Keratinocyte (primary cell): ENCODE measurements at regions not wholly inside any gene's neighbourhood (a gene's known extent, or its start where the extent isn't known, plus 50 kb on each side); places are given as distances from the start of the nearest gene placed in this dataset.

Experiments
- DNase-seq: peaks from one replicate; pipeline ENCODE4 v3.0.0-alpha.2; 2011; ENCODE audit warnings: low read depth, missing footprints, low spot score
- FAIRE-seq: peaks from 2 replicates; lab custom pipeline; 2011; peaks lifted over from hg19 to GRCh38; lab: Jason Lieb, UNC
- H2AFZ ChIP-seq: 2 replicates; pipeline ENCODE4 v1.6.0; 2012; ENCODE audit warnings: low read length, control low read depth, inconsistent platforms; ENCODE audit not compliant: control insufficient read depth
- H3K27ac ChIP-seq: 2 replicates; pipeline ENCODE4 v1.5.1; 2011; ENCODE audit warnings: low read length; ENCODE audit not compliant: control insufficient read depth, insufficient read depth
- H3K27me3 ChIP-seq: 3 replicates; pipeline ENCODE4 v1.6.0; 2011; ENCODE audit warnings: low read length; ENCODE audit not compliant: control insufficient read depth, insufficient read depth; ENCODE audit errors: extremely low read depth
- H3K36me3 ChIP-seq, 2 experiments: 2 replicates in 1 of 2; 3 replicates in 1 of 2; pipeline ENCODE4 v1.5.1; 2011; ENCODE audit warnings: low read length in 2 of 2, mild to moderate bottlenecking in 1 of 2; ENCODE audit not compliant: control insufficient read depth in 2 of 2, insufficient read depth in 2 of 2; ENCODE audit errors: extremely low read depth in 1 of 2
- H3K4me1 ChIP-seq: 3 replicates; pipeline ENCODE4 v1.5.1; 2011; ENCODE audit warnings: low read length; ENCODE audit not compliant: control insufficient read depth, insufficient read depth; ENCODE audit errors: extremely low read depth
- H3K4me2 ChIP-seq: 3 replicates; pipeline ENCODE4 v1.6.0; 2011; ENCODE audit warnings: low read depth, low read length; ENCODE audit not compliant: control insufficient read depth, insufficient read depth; ENCODE audit errors: extremely low read depth
- H3K4me3 ChIP-seq, 3 experiments: fragments of 200-600 bp in 1 of 3; sonication (generic) in 1 of 3; 2 replicates in 2 of 3; 3 replicates in 1 of 3; pipeline ENCODE4 v1.5.1; 2011 to 2016; ENCODE audit warnings: low read length in 3 of 3, mild to moderate bottlenecking in 3 of 3, control low read depth in 2 of 3, inconsistent platforms in 1 of 3, low read depth in 1 of 3, mixed read lengths in 1 of 3, mixed run types in 1 of 3, moderate library complexity in 1 of 3; ENCODE audit not compliant: control insufficient read depth in 2 of 3, insufficient read depth in 2 of 3; ENCODE audit errors: extremely low read depth in 1 of 3
- H3K79me2 ChIP-seq: 2 replicates; pipeline ENCODE4 v1.6.0; 2012; ENCODE audit warnings: low read length; ENCODE audit not compliant: control insufficient read depth, insufficient read depth
- H3K9ac ChIP-seq: 3 replicates; pipeline ENCODE4 v1.6.0; 2011; ENCODE audit warnings: low read length; ENCODE audit not compliant: control insufficient read depth, insufficient read depth; ENCODE audit errors: extremely low read depth
- H3K9me1 ChIP-seq: 3 replicates; pipeline ENCODE4 v1.6.0; 2011; ENCODE audit warnings: low read length; ENCODE audit not compliant: control insufficient read depth, insufficient read depth; ENCODE audit errors: extremely low read depth
- H3K9me3 ChIP-seq: 2 replicates; pipeline ENCODE4 v1.5.1; 2012; ENCODE audit warnings: low read depth, low read length; ENCODE audit not compliant: control insufficient read depth
- H4K20me1 ChIP-seq: 3 replicates; pipeline ENCODE4 v1.6.0; 2011; ENCODE audit warnings: low read length; ENCODE audit not compliant: control insufficient read depth, insufficient read depth; ENCODE audit errors: extremely low read depth
- CTCF ChIP-seq, 3 experiments: IDR thresholded peaks in 1 of 3; conservative IDR thresholded peaks in 1 of 3; optimal IDR thresholded peaks in 1 of 3; 2 replicates in 2 of 3; 3 replicates in 1 of 3; pipeline versions ENCODE3 to v1.5.1; 2011; ENCODE audit warnings: low read length in 3 of 3, mild to moderate bottlenecking in 3 of 3, moderate library complexity in 2 of 3, control low read depth in 1 of 3, inconsistent platforms in 1 of 3; ENCODE audit not compliant: insufficient read depth in 2 of 3; ENCODE audit errors: extremely low read depth in 1 of 3
- EZH2 ChIP-seq: IDR thresholded peaks from one replicate; pipeline ENCODE4 v1.6.1; 2012; ENCODE audit warnings: inconsistent platforms, mild to moderate bottlenecking, low read length, moderate library complexity
- dilution Hi-C: fragments of 300-500 bp; cut with MboI; formaldehyde crosslinking; loops from one replicate; pipeline ENCODE4 v1.7.0; 2020; ENCODE audit warnings: low sequenced_read_pairs; ENCODE audit not compliant: extremely low pct_ligation_motif_present

- no peaks in the 10 kb centered on the region for H3K9me3 ChIP-seq
- no peak overlapping the region for H3K9ac ChIP-seq
- H3K36me3 ChIP-seq = no peaks in the 10 kb centered on the region
- H3K27ac ChIP-seq = no peak overlapping the region
- FAIRE-seq = no peak
- H3K27me3 ChIP-seq = no peaks in the 10 kb centered on the region
- H3K79me2 ChIP-seq = no peaks in the 10 kb centered on the region
- TF ChIP-seq CTCF (optimal IDR thresholded peaks at IDR 0.05 in 1 of 3, IDR thresholded peaks at IDR 0.05 in 1 of 3, conservative IDR thresholded peaks at IDR 0.05 in 1 of 3; ENCODE audit: extremely low read depth in 1 of 3, insufficient read depth in 2 of 3, low read length in 3 of 3) (no peak), EZH2 (no peak)
- H4K20me1 ChIP-seq = no peaks in the 10 kb centered on the region
- H3K4me3 ChIP-seq = no peak overlapping the region
- H3K9me1 ChIP-seq = no peaks in the 10 kb centered on the region
- no peak overlapping the region for H3K4me2 ChIP-seq
- no peak overlapping the region for H2AFZ ChIP-seq
- dilution Hi-C loops = no loop called here
- DNase-seq = no peak
- H3K4me1 ChIP-seq = no peaks in the 10 kb centered on the region
Observed at GRCh38 chr1:98075626-98076025, 154.8 kb upstream of the DPYD start.

- no peak for FAIRE-seq
- Histone ChIP-seq H4K20me1 (no peaks in the 10 kb centered on the region), H2AFZ (no peak overlapping the region), H3K9me3 (no peaks in the 10 kb centered on the region), H3K4me1 (no peaks in the 10 kb centered on the region), H3K27me3 (no peaks in the 10 kb centered on the region), H3K79me2 (no peaks in the 10 kb centered on the region), H3K4me3 (no peak overlapping the region), H3K9me1 (no peaks in the 10 kb centered on the region), H3K9ac (no peak overlapping the region), H3K27ac (no peak overlapping the region), H3K36me3 (no peaks in the 10 kb centered on the region), H3K4me2 (no peak overlapping the region)
- TF ChIP-seq CTCF (optimal IDR thresholded peaks at IDR 0.05 in 1 of 3, IDR thresholded peaks at IDR 0.05 in 1 of 3, conservative IDR thresholded peaks at IDR 0.05 in 1 of 3; ENCODE audit: extremely low read depth in 1 of 3, insufficient read depth in 2 of 3, low read length in 3 of 3) (no peak), EZH2 (no peak)
- DNase-seq = no peak
- dilution Hi-C loops = no loop called here
Observed at GRCh38 chr1:98073823-98074222, 153.0 kb upstream of the DPYD start.
